Aorta (tissue), 5 donors: ENCODE measurements at regions not wholly inside any gene's neighbourhood (a gene's known extent, or its start where the extent isn't known, plus 50 kb on each side); places are given as distances from the start of the nearest gene placed in this dataset.
"Not testable (repeated sequence)": the region's sequence is repeated elsewhere in the genome, so short reads cannot be mapped to it uniquely, and the experiment has no call there.

ENCODE experiments used
- ATAC-seq: fragments of 200-7000 bp; cut with Tn5 transposase; one replicate; pipeline ENCODE4 v1.9.1; 2022; ENCODE audit warnings: moderate library complexity; ENCODE audit not compliant: low FRiP score
- DNase-seq, 2 donors: peaks; one replicate each; pipeline ENCODE4 v3.0.0-alpha.2; 2020
- H3K27ac ChIP-seq, 2 donors: one replicate each; pipeline ENCODE4 v1.5.1; 2013; ENCODE audit warnings: low read length in 2 of 2, mild to moderate bottlenecking in 2 of 2, moderate library complexity in 2 of 2, control low read depth in 1 of 2, inconsistent platforms in 1 of 2, low read depth in 1 of 2
- H3K27me3 ChIP-seq, 2 donors: one replicate each; pipeline ENCODE4 v1.6.1; 2013; ENCODE audit warnings: control low read depth in 1 of 2, low read length in 1 of 2, mild to moderate bottlenecking in 1 of 2, moderate library complexity in 1 of 2; ENCODE audit not compliant: insufficient read depth in 2 of 2, control insufficient read depth in 1 of 2
- H3K36me3 ChIP-seq, 2 donors: one replicate each; pipeline ENCODE4 v1.6.1; 2013; ENCODE audit warnings: control low read depth in 1 of 2, low read length in 1 of 2, mild to moderate bottlenecking in 1 of 2; ENCODE audit not compliant: insufficient read depth in 2 of 2, control insufficient read depth in 1 of 2
- H3K4me1 ChIP-seq, 2 donors: one replicate each; pipeline ENCODE4 v1.6.1; 2013; ENCODE audit warnings: low read length in 2 of 2, control low read depth in 1 of 2, mild to moderate bottlenecking in 1 of 2, moderate library complexity in 1 of 2; ENCODE audit not compliant: insufficient read depth in 2 of 2, control insufficient read depth in 1 of 2
- H3K4me3 ChIP-seq, 2 donors: one replicate each; pipeline ENCODE4 v1.5.1; 2013; ENCODE audit warnings: low read length in 2 of 2, control low read depth in 1 of 2, mild to moderate bottlenecking in 1 of 2
- H3K9me3 ChIP-seq: one replicate; pipeline ENCODE4 v1.6.1; 2013; ENCODE audit warnings: mild to moderate bottlenecking, low read length; ENCODE audit not compliant: control insufficient read depth
- WGBS, 2 donors: extraction: QIAGEN DNeasy Blood & Tissue Kit; methylation state at CpG; one replicate each; pipeline ENCODE4 v1.1.7; 2013; 5-methylcytosine and 5-hydroxymethylcytosine counted together
- intact Hi-C, 2 donors: fragments of 100-400 bp; cut with DNase I; formaldehyde crosslinking; loops; one replicate each; pipeline versions ENCODE4 v1.14.2 to v1.15.0; 2022
- donor health status: healthy with polysubstance abuse.
- donor health status: Bipolar disorder and iron deficiency.
- donor health status: DM: no; HTN: no; CAD: no.
- donor health status: DM: no; HTN: no; CAD: no.
- donor health status: DM: yes; HTN: yes; CAD: no.

DNA sequence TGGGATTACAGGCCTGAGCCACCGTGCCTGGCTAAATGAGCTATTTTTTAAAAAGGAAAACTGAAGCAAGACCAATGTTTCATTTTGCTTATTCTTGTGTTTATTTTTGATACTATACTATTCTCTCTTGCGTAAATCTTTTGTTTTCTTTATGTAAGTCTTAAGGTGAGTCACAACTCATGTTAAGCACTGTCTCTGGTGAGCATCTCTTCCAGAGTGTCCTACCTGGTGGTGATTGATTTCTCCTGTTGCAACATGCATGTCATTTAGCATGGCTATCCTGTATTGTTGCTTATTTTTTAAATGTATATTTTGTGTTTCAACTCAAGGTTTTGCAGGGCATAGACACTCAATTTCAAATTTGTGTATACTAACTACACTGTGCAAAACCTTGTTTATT is 336.0 kb downstream of the RFPL4B start:
- Histone ChIP-seq H3K4me1 (no peaks in the 10 kb centered on the region), H3K9me3 (no peaks in the 10 kb centered on the region), H3K27me3 (no peaks in the 10 kb centered on the region), H3K36me3 (no peaks in the 10 kb centered on the region), H3K27ac (no peak overlapping the region), H3K4me3 (no peak overlapping the region)
- WGBS, 2 donors: 64 to 95% methylated on average over 2 of the region's 2 CpGs
- ATAC-seq (no peak), DNase-seq (no peak)
- intact Hi-C loops: no loop called here

- Histone ChIP-seq H3K36me3 (no peaks in the 10 kb centered on the region), H3K9me3 (no peaks in the 10 kb centered on the region), H3K27ac (no peak overlapping the region), H3K4me1 (no peaks in the 10 kb centered on the region), H3K27me3 (no peaks in the 10 kb centered on the region), H3K4me3 (no peak overlapping the region)
- WGBS, 2 donors: 25% methylated on average over 3 of the region's 3 CpGs
- DNase-seq: no peak
- ATAC-seq: no peak
- intact Hi-C loops: no loop called here
Observed at GRCh38 chr6:112683926-112684325, 336.8 kb downstream of the RFPL4B start.

DNA sequence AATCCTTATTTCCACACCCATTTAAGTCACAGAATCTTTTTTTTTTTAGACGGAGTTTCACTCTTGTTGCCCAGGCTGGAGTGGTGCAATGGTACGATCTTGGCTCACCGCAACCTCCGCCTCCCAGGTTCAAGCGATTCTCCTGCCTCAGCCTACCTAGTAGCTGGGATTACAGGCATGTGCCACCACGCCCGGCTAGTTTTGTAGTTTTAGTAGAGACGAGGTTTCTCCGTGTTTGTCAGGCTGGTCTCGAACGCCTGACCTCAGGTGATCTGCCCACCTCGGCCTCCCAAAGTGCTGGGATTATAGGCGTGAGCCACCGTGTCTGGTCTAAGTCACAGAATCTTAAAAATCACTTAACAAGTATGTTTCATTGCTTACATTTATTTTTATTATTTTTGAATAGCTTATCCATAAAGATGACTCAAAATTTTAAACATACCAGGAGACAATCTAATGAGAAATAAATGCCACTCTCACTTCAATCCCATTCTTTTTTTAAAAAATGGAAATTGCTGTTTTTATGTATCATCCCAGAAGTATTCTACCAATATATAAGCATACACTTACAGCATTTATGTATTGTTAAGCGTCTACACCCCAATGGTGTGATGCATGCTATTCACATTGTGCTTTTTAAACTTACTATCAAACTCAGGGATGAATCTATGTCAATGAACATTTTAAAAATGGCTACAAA is 338.5 kb downstream of the RFPL4B start:
- H3K27me3 ChIP-seq, H3K4me1 ChIP-seq, H3K4me3 ChIP-seq, H3K9me3 ChIP-seq, intact Hi-C loops, ATAC-seq, H3K36me3 ChIP-seq, DNase-seq, H3K27ac ChIP-seq: not testable (repeated sequence)
- 95 to 96% methylated on average over 15 of the region's 15 CpGs for WGBS, 2 donors

DNA sequence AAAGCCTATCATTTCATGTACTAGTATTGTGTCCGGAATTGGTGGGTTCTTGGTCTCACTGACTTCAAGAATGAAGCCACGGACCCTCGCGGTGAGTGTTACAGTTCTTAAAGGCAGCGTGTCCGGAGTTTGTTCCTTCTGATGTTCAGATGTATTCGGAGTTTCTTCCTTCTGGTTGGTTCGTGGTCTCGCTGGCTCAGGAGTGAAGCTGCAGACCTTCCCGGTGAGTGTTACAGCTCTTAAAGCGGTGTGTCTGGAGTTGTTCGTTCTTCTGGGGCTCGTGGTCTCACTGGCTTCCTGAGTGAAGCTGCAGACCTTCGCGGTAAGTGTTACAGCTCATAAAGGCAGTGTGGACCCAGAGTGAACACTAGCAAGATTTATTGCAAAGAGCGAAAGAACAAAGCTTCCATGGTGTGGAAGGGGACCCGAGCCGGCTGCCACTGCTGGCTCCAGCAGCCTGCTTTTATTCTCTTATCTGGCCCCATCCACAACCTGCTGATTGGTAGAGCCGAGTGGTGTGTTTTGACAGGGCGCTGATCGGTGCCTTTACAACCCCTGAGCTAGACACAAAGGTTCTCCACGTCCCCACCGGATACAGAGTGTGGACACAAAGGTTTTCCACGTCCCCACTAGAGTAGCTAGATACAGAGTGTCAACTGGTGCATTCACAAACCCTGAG is 341.5 kb downstream of the RFPL4B start:
- DNase-seq, H3K36me3 ChIP-seq, H3K4me3 ChIP-seq, H3K27ac ChIP-seq, H3K4me1 ChIP-seq, ATAC-seq, H3K9me3 ChIP-seq, intact Hi-C loops, H3K27me3 ChIP-seq: not testable (repeated sequence)
- 64 to 71% methylated on average over 24 of the region's 24 CpGs for WGBS, 2 donors

- H3K36me3 ChIP-seq, H3K27ac ChIP-seq, H3K9me3 ChIP-seq, H3K4me1 ChIP-seq, ATAC-seq, intact Hi-C loops, H3K27me3 ChIP-seq, DNase-seq, H3K4me3 ChIP-seq: not testable (repeated sequence)
- WGBS, 2 donors: 96 to 98% methylated on average over 27 to 53 of the region's 56 CpGs
Observed at GRCh38 chr6:112689183-112689858, 342.2 kb downstream of the RFPL4B start.

GRCh38 chr6:112690497-112691202 is 343.5 kb downstream of the RFPL4B start:
- H3K4me1 ChIP-seq: no peaks in the 10 kb centered on the region

GRCh38 chr6:112691289-112691688 is 344.2 kb downstream of the RFPL4B start:
- H3K27me3 ChIP-seq: no peaks in the 10 kb centered on the region
- WGBS, 2 donors: 6 to 11% methylated on average over 1 of the region's 1 CpG
- ATAC-seq (no peak), DNase-seq (no peak)
- H3K9me3 ChIP-seq: no peaks in the 10 kb centered on the region
- H3K4me3 ChIP-seq: no peak overlapping the region
- no peaks in the 10 kb centered on the region for H3K36me3 ChIP-seq
- intact Hi-C loops: no loop called here
- no peaks in the 10 kb centered on the region for H3K4me1 ChIP-seq
- H3K27ac ChIP-seq: no peak overlapping the region

More at GRCh38 chr6:112690497-112691202, 343.5 kb downstream of the RFPL4B start:
- Histone ChIP-seq H3K27ac (no peak overlapping the region), H3K27me3 (no peaks in the 10 kb centered on the region), H3K4me3 (no peak overlapping the region), H3K36me3 (no peaks in the 10 kb centered on the region), H3K9me3 (no peaks in the 10 kb centered on the region)
- intact Hi-C loops: no loop called here
- no peak for DNase-seq
- 61 to 68% methylated on average over 6 of the region's 6 CpGs for WGBS, 2 donors
- no peak for ATAC-seq

DNA sequence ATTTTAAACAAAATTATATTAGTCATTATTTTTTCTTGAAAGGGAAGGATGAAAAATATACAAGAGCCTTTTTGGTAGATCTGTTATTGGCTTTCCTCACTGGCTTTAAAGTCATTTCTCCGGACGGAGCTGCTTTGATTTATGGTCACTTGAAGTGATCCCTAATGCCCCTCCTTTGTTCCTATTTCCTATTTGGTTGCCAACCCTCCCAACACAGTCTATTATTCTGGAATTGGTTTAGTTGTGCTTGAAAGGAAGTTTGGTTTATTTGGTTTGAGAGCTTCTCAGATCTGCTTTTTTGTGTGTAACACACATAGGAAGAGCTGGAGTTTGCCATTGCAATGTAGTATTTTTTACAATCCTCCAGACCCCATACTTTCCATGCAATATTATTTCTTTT is 347.9 kb downstream of the RFPL4B start:
- DNase-seq (no peak), ATAC-seq (no peak)
- no peak overlapping the region for H3K27ac ChIP-seq
- H3K27me3 ChIP-seq: no peaks in the 10 kb centered on the region
- H3K36me3 ChIP-seq: no peaks in the 10 kb centered on the region
- no peak overlapping the region for H3K4me3 ChIP-seq
- intact Hi-C loops: no loop called here
- H3K9me3 ChIP-seq: no peaks in the 10 kb centered on the region
- H3K4me1 ChIP-seq: no peaks in the 10 kb centered on the region
- 20 to 29% methylated on average over 2 of the region's 2 CpGs for WGBS, 2 donors
